ENCODE measurements at regions not wholly inside any gene's neighbourhood (a gene's known extent, or its start where the extent isn't known, plus 50 kb on each side); places are given as distances from the start of the nearest gene placed in this dataset.
"Not testable (repeated sequence)": the region's sequence is repeated elsewhere in the genome, so short reads cannot be mapped to it uniquely, and the experiment has no call there.

DNA sequence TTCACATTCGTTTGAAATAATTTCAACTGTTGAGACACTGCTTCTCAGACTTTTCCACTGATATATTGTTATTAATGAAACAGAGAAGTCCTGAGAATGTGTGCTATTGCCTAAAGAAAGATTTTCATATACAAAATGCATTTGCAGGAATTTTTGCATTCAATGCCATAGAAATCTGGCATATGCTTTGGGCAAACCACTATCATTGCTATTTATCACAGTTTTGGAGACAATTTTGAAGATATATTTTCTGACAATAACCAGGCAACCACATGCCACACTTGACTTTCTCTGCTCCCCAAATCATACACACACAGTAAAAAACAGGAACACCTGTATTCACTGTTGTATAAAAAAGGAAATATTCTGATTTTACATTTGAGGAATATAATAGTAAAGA, 1303.7 kb upstream of the IGFBP7 start:
- DNase-seq (ENCODE audit: extremely low read depth in 1 of 2, low read depth in 1 of 2): no peak

DNA sequence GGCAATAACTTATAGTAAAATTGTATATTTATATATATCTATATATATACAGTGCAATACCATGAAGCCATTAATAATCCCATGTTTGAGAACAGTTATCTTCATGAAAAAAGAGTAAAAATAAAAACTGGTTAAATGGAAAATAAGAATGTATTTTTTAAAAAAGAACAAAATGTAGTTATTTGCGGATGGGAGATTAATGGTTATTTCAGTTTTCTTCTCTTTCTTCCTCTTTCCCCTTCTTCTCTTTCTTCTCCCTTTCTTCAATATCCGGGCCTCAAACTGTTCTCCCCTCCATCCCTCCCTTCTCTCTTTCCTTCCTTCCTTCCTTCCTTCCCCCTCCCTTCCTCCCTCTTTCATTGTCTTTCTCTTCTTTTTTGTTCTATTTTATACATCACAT, 1301.7 kb upstream of the IGFBP7 start:
- DNase-seq (ENCODE audit: extremely low read depth in 1 of 2, low read depth in 1 of 2): no peak

DNA sequence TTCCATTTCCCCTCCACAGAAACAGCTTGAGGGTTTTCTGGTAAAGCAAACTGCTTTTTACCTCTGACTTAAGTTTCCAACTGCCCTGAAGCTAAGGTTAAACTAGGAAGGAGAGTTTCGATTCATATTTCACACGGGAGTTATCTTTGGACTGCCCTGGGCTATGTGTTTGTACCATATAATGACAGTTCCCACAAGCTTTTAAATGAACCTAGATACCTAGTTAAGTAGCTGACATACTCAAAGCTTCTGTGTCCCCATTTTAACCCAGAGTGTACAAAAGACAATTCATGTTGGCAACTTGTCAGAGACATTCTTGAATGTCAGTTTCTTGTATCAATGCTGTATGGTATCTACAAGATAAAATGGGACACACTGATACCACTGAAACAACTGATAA, 1296.6 kb upstream of the IGFBP7 start:
- DNase-seq (ENCODE audit: extremely low read depth in 1 of 2, low read depth in 1 of 2): no peak

DNA sequence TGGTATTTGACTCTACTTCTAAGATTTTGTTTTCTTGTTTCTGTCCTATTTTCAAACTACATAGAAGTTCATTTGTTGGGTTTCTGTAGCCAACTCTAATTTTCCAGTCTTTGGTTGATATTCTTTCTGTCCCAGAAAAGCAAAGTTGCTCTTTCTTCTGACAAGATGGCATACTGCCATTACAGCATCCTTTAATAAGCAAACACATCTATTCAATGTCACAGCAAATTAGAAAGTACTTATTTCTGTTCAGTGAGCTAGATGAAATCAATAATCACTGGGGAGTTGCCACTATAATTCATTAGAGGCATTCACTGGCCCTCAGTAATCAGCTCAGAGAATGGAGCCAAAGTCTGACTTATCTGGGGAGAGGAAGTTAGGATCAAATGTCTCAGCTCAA, 1258.0 kb upstream of the IGFBP7 start:
- DNase-seq (ENCODE audit: extremely low read depth in 1 of 2, low read depth in 1 of 2): no peak

DNA sequence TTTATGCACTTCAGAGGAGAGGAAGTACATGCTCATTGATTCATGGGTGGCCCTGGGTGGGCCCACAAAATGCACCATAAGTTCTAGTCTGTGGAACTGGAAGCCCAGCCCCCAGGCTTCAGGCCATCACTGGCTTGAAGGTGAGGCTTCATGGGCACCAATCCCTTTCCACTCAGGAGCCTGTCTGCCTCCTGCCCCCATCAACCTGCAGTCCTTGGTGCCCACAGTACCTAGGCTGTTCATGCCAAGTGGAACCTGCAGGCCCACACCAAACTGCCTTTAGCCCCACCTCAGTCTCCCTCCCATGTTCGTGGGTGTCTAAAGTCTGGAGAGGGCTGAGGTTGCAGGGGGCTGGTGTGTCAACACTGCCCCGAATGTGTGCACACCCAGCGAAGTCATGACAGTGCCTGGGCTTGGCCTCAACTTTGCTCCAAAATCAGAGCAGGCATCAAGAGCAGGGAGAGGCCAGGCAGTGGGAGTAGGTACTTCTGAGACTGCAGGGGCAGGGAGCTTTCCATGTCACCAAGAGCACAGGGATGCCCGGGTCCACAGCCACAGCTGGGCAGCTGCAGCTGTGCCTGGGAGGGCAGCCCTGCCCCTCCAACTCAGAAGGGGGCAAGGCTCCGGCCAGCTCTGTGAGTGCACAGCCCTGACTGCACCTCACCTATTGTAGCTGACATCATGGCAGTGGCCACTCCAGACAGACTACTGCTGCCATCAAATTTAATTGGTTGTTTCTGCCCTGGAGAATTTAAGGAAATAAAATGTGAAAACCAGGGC, 1250.4 kb upstream of the IGFBP7 start:
- no peak for DNase-seq (ENCODE audit: extremely low read depth in 1 of 2, low read depth in 1 of 2)

DNA sequence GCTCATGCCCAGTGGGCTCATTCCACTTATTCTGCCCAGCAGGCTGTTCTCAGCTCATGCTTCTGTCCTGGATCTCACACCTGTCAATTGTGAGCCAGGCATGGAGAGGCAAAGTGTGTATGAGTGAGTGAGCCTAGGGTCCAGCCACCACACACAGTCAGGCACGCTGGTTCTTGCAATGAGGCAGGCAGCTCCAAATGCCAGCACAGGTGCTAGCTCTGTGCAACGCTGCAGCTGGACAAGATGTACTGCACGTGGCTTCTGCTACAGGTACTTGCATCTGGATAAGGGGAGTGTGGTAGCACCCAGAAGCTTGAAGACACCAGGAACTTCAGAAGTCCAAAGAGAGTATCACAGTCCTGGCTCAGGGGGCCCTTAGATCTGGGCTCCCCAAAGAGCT, 1249.4 kb upstream of the IGFBP7 start:
- DNase-seq (ENCODE audit: extremely low read depth in 1 of 2, low read depth in 1 of 2): no peak

DNA sequence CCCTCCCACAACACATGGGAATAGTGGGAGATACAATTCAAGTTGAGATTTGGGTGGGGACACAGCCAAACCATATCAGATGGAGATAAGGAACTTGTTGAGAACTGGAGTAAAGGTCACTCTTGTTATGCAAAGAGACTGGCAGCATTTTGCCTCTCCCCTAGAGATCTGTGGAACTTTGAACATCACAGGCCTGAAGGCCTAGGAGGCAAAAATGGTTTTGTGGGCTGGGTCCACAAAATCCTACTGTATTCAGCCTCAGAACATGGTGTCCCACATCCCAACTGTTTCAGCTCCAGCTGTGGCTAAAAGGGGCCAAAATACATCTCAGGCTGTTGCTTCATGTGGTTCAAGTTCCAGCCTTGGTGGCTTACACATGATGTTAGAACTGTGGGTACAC, 1247.8 kb upstream of the IGFBP7 start:
- no peak for DNase-seq (ENCODE audit: extremely low read depth in 1 of 2, low read depth in 1 of 2)

DNA sequence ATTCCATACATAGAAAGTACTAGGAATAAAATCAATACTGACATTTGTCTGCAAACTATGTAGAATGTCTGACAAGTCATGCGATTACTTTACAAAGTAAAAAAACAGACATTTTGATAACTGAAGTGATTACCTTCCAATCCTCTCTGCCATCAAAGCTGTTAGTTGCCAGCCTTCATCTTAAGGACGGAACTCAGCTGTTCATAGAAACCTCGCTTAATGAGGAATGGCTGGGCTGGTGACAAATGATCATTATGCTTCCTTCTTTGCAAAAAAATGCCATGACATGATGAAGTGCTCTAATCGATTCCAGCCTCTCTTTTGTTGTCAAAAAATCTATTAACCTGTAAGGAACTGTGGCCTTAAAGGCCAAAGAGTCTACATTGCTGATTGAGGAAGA, 1214.9 kb upstream of the IGFBP7 start:
- DNase-seq (ENCODE audit: extremely low read depth in 1 of 2, low read depth in 1 of 2): no peak

DNA sequence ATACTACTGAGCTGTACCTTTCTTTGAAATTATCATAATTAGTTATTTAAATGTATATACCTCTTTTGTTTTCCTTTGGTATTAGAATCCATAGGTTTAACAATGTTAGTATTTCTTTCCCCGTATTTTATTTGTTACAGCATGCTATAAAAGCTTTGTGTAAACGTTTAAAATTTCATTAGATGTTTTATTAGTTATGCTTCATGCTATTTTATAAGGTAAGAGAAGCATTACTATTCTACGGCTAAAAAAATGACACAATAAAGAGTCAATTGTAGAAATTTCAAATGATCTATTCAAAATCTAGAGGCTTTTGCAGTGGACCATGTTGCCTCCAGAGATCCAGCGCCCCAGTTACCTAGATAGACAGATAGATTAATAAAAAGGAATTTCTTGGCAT, 1203.3 kb upstream of the IGFBP7 start:
- no peak for DNase-seq (ENCODE audit: extremely low read depth in 1 of 2, low read depth in 1 of 2)

DNA sequence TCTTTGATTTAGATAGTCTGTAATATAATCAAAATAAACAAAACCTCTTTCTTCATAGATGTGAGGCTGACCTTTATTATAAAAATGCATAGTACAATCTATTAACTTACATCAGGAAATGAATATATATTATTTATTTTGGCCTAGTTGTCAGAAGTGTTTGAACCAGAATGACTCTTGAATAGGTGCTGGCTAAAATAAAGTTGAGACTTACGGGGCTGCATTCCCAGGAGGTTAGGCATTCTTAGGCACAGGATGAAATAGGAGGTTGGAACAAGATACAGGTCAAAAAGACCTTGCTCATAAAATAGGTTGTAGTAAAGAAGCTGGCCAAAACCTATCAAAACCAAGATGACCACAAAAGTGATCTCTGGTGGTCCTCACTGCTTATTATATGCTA, 1193.3 kb upstream of the IGFBP7 start:
- DNase-seq (ENCODE audit: extremely low read depth in 1 of 2, low read depth in 1 of 2): no peak

DNA sequence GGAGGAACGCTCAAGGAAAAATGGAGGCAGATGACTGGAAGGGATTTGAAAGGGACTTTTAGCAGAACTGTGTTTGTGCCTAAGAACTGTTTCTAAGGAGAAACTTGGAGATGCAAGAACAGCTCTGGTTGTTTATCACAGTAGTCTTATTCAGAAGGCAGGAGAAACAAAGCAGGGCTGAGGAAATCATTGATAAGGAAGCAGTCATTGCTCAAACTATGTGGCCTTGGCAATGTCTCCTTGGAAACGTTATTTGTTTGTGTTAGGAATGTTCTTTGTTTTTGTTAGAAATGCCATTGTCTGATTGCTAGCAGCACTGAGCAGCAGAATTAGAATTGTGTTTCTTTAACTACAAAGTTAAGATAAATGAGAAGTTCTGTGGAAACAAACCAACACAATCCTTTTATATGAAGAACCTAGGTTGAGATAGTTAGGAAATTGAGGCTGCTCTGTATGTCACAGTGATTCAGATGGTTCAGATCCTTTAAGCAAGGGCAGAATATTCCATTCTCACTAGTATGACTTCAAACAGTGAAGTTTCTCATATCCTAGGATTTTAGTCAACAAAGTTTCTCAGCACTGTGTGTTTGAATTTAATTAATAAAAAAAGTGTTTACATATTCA, 1191.3 kb upstream of the IGFBP7 start:
- no peak for DNase-seq (ENCODE audit: extremely low read depth in 1 of 2, low read depth in 1 of 2)

DNA sequence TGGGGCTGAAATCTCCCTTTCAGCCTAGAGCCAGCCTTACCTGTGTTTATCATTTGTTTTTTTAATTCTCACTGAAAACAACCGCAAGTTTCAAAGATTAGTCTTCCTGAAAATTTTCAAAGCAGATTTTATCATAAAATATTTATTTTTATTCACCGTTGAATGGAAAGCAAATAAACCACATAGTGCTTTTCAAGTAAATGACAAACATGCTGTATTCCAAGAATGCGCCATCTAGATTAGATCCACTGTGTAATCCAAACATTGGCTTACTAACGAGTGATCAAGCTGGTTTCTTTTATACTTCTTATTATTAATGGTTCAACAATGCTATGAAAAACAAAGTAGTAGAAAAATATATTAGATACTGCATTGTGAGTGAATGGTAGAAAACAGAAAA, 1176.2 kb upstream of the IGFBP7 start:
- DNase-seq (ENCODE audit: extremely low read depth in 1 of 2, low read depth in 1 of 2): no peak

DNA sequence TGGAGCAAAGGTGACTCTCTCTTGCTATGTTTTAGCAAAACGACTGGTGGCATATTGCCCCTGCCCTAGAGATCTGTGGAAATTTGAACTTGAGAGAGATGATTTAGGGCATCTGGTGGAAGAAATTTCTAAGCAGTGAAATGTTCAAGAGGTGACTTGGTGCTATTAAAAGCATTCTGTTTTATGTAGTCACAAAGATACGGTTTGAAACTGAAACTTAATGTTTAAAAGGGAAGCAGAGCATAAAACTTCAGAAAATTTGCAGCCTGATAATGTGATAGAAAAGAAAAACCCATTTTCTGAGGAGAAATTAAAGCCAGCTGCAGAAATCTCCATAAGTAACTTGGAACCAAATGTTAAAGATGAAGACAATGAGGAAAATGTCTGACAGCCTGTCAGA, 1170.7 kb upstream of the IGFBP7 start:
- DNase-seq (ENCODE audit: extremely low read depth in 1 of 2, low read depth in 1 of 2): not testable (repeated sequence)

DNA sequence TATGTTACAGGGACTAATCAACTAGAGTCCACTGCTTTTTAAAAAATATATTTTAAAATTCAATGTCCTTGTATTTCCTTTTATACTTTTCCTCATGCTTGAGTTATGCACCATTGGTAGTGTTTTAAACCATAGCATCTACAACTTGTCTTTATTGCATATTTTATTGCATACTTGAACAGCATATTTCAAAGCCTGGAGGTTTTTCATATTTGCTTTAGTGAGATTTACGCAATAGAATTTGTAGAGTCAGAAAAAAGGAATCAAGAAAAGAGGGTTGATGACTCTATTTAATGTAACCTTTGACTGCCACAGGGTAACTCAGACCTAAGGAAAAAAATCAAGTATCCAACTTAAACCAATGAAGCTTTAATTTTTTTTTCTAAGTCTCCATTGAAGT, 1165.7 kb upstream of the IGFBP7 start:
- DNase-seq (ENCODE audit: extremely low read depth in 1 of 2, low read depth in 1 of 2): no peak

DNA sequence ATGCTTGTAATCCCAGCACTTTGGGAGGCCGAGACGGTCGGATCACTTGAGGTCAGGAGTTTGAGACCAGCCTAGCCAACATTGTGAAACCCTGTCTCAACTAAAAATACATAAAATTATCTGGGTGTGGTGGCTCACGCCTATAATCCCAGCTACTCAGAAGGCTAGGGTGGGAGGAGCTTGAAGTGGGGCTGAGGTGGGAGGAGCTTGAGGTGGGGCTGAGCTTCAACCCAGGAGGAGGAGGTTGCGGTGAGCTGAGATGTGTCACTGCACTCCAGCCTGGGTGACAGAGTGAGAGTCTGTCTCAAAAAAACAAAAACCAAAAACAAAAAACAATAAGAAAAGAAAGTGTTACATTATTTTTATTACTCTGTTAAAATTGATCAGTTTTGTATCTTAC, 1164.4 kb upstream of the IGFBP7 start:
- DNase-seq (ENCODE audit: extremely low read depth in 1 of 2, low read depth in 1 of 2): no peak

DNA sequence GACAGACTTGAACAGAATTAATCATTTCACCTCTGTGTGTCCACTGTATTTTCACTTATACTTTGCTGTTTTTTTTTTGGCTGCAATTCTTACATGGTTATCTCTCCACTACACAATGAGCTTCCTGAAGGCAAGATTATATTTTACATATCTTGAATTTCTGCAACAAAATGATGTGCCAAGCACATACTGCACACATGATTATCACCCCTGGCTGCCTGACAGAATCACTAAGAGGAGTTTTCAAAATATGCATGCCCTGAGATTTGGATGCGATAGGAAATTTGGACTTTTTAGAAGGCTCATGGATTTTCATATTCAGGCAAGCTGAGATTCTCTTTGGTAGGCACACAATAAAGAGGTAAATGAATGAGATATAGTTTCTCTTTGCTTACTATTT, 1162.1 kb upstream of the IGFBP7 start:
- no peak for DNase-seq (ENCODE audit: extremely low read depth in 1 of 2, low read depth in 1 of 2)

DNA sequence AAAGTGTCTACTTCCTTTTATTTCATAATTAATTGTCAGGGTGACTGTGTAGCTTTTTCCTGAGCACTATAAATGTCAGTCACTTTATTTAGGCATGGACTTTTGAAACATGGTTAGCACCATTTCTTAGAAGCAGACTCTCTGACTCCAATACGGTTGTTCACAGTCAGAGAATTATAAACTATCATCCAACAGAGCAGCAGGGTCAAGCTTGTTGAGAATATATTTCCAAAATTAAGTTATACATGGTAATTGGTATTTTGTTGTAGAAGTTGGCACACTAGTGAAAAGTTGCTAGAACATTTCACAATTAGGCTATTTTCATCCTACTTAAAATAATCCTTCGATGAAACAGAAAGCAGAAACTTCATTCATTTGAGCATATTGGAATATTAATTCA, 1155.5 kb upstream of the IGFBP7 start:
- DNase-seq (ENCODE audit: extremely low read depth in 1 of 2, low read depth in 1 of 2): no peak

DNA sequence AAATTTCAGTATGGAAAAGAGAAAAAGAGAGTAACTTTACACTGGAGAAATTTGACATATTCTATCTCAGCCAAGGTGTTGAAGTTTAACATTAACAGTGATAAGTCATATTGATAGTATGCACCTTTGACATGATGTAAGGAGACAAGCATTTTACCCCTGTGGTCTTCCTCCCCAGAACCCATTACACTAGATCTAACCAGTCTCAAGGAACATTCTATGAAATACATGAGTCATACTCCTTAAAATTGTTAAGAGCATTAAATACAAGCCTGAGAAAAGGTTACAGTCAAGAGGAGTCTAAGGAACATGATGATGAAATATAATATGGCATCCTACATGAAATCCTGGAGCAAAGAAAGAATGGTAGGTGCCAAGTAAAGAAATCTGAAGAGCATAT, 1151.3 kb upstream of the IGFBP7 start:
- DNase-seq (ENCODE audit: extremely low read depth in 1 of 2, low read depth in 1 of 2): no peak

DNA sequence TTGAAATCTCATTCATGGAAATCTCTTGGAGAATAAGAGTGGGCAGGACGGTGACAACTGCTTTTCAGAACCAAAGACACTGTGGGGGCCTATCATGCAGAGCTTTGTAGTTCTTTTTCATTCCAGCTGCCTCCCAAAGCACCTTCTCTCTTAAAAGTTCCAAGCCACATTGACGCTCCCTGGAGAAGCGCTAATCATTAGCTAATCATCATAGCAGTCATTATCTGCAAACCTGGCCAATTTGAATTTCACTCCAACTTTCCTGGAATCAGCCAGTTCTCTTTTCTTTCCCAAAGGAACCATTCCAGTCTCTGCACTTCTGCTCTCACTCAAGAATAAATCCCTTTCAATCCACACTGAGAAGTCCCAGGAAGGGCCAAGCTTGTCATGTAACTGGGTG, 1144.1 kb upstream of the IGFBP7 start:
- DNase-seq (ENCODE audit: extremely low read depth in 1 of 2, low read depth in 1 of 2): no peak

DNA sequence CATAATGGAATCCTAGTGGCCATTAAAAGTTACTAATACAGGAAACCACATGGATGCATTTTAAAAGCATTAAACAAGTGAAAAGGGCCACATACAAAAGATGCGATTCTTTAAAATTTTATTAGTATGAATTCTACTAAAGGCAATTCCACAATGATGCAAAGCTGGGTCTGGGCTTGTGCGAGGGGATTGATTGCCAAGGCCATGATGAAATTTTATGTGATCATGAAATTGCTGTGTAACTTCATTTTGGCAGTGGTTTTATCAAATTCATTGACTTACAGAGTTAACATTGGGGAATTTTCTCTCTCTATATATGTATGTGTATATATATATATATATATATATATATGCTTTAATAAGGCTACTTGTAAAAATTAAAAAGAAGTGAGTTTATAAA, 1142.5 kb upstream of the IGFBP7 start:
- DNase-seq (ENCODE audit: extremely low read depth in 1 of 2, low read depth in 1 of 2): no peak

DNA sequence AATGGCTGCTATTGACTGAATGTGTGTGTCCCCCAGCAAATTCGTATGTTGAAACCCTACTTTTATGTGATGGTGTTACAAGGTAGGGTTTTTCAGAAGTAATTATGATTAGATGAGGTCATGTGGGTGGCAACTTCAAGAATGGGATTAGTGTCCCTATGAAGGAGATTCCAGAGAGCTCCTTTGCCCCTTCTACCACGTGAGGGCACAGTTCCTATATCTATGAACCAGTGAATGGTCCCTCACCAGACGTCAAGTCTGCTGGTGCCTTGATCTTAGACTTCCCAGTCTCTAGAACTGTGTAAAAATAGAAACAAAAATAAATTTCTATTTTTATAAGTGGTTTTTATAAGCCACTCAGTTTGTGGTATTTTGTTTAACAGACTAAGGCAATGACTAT, 1137.6 kb upstream of the IGFBP7 start:
- no peak for DNase-seq (ENCODE audit: extremely low read depth in 1 of 2, low read depth in 1 of 2)

DNA sequence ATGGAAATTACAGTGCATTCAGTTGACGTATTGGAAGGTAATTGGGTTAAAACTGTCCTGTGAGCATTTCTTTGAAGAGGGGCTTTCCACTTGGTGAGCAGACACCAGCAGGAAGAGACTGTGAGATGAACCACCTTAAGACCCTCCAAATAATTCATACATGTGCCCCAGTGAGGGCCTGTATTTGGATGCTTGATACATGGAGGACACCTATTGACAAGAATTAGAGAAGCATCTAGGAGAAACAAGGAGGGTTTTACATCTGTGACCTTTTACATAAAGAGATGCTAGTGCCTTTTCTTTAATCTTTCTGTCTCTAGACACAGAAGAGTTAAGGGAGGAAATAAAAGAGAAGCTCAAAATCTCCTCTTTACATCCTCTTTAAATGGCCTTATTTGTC, 1115.3 kb upstream of the IGFBP7 start:
- no peak for DNase-seq (ENCODE audit: extremely low read depth in 1 of 2, low read depth in 1 of 2)

DNA sequence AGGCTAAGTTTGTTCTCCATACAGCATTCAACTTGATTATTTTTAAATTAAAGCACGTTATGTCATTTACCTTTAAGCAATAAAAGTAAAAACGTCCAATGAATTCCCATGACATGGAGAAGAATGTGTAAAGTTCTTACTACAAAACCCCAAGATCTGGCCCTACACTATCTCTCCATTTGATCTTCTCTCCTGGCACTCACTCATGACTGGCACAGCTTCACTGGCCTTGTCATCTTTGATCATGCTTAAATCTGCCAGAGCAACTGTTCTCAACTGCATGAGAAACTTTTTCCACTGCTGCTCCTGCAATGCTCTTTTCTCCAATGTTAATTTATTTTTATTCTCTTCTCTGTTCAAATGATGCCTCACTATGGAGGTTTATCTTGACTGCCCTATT, 1109.0 kb upstream of the IGFBP7 start:
- no peak for DNase-seq (ENCODE audit: extremely low read depth in 1 of 2, low read depth in 1 of 2)
